HepG2 (cell line): ENCODE measurements at regions not wholly inside any gene's neighbourhood (a gene's known extent, or its start where the extent isn't known, plus 50 kb on each side); places are given as distances from the start of the nearest gene placed in this dataset.

Experiments
- CTCF ChIP-seq: sonication (generic); formaldehyde crosslinking; IDR thresholded peaks from 2 replicates; pipeline ENCODE4 v1.5.0; 2020; ENCODE audit warnings: mild to moderate bottlenecking, missing genetic modification reagents, moderate library complexity
- FOXO1 ChIP-seq: sonication (generic); formaldehyde crosslinking; IDR thresholded peaks from 2 replicates; pipeline ENCODE4 v1.4.0; 2020; ENCODE audit warnings: missing genetic modification reagents
- KLF12 ChIP-seq: sonication (generic); formaldehyde crosslinking; IDR thresholded peaks from 2 replicates; pipeline ENCODE4 v1.4.0; 2020; ENCODE audit warnings: missing genetic modification reagents, borderline replicate concordance
- KLF16 ChIP-seq, 2 experiments: sonication (generic) in 1 of 2; formaldehyde crosslinking in 1 of 2; IDR thresholded peaks; 2 replicates each; pipeline versions ENCODE4 v1.6.1 to v1.8.0; 2016 to 2023; ENCODE audit warnings: missing genetic modification reagents in 2 of 2, missing compliant biosample characterization in 1 of 2
- PRDM10 ChIP-seq: sonication (generic); formaldehyde crosslinking; IDR thresholded peaks from 2 replicates; pipeline ENCODE4 v1.4.0; 2020; ENCODE audit warnings: low read depth, missing genetic modification reagents
- RAD21 ChIP-seq: fragments of 450-650 bp; formaldehyde crosslinking; IDR thresholded peaks from 2 replicates; pipeline ENCODE4 v1.5.0; 2020; ENCODE audit warnings: mild to moderate bottlenecking
- RBM22 ChIP-seq: fragments of 200-400 bp; formaldehyde crosslinking; optimal IDR thresholded peaks from 2 replicates; pipeline ENCODE3; 2017; ENCODE audit warnings: mild to moderate bottlenecking, low read length, moderate library complexity
- ZFY ChIP-seq: sonication (generic); formaldehyde crosslinking; IDR thresholded peaks from 2 replicates; pipeline ENCODE4 v1.4.0; 2020; ENCODE audit warnings: missing genetic modification reagents
- ZNF788 ChIP-seq: sonication (generic); formaldehyde crosslinking; IDR thresholded peaks from 2 replicates; pipeline ENCODE4 v1.5.0; 2020; ENCODE audit warnings: mild to moderate bottlenecking, missing genetic modification reagents, borderline replicate concordance
- ZNF891 ChIP-seq: sonication (generic); formaldehyde crosslinking; IDR thresholded peaks from 2 replicates; pipeline ENCODE4 v1.5.0; 2020; ENCODE audit warnings: mild to moderate bottlenecking, missing genetic modification reagents
- TF ChIP-seq, protein P1 (sequence below): sonication (generic); formaldehyde crosslinking; IDR thresholded peaks from 2 replicates; pipeline ENCODE4 v1.4.0; 2020; ENCODE audit warnings: missing genetic modification reagents

- TF ChIP-seq CTCF (CRISPR knock-in tag) (no peak), ZNF891 (CRISPR knock-in tag) (no peak), RAD21 (CRISPR knock-in tag) (no peak), ZNF788 (CRISPR knock-in tag) (no peak), RBM22 (no peak), KLF16 (CRISPR knock-in tag; IDR thresholded peaks at IDR 0.05) (no peak), PRDM10 (CRISPR knock-in tag) (no peak), FOXO1 (no peak), ZFY (CRISPR knock-in tag) (no peak), KLF12 (CRISPR knock-in tag) (no peak)
- TF ChIP-seq, protein P1, sequence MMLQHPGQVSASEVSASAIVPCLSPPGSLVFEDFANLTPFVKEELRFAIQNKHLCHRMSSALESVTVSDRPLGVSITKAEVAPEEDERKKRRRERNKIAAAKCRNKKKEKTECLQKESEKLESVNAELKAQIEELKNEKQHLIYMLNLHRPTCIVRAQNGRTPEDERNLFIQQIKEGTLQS (CRISPR knock-in tag) = no peak
These were observed 103.7 kb upstream of the MNS1 start for GRCh38 chr15:56568466-56569167.
